HL-60 (cell line): ENCODE measurements at regions not wholly inside any gene's neighbourhood (a gene's known extent, or its start where the extent isn't known, plus 50 kb on each side); places are given as distances from the start of the nearest gene placed in this dataset.

ENCODE experiments used
- CTCF ChIP-seq: IDR thresholded peaks from one replicate; pipeline ENCODE4 v1.5.1; 2011; ENCODE audit warnings: low read length, control low read depth, inconsistent platforms; ENCODE audit not compliant: insufficient read depth
- TF ChIP-seq, protein P1 (sequence below): IDR thresholded peaks from 2 replicates; pipeline ENCODE4 v1.6.1; 2012; ENCODE audit warnings: low read depth; ENCODE audit not compliant: insufficient replicate concordance

DNA sequence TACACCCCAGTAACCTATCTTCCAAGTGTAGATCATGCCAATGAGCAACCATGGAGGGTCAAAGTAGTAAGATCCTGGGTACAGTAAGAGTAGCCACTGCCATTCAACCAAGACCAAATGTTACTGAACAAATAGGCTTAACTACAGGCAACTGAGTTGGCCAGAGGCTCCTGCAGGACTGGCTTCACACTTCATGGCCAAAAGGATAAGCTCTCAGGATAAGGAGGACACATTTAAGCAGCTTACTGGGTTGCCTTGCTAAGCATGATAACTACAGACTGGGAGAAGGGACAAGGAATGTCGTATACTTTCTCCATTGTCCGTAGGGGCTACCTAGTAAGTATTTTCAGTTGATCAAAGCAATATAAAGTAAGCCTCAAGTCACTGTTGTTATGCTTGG is 174.7 kb downstream of the INO80D start:
- no peak for TF ChIP-seq CTCF
- TF ChIP-seq, protein P1, sequence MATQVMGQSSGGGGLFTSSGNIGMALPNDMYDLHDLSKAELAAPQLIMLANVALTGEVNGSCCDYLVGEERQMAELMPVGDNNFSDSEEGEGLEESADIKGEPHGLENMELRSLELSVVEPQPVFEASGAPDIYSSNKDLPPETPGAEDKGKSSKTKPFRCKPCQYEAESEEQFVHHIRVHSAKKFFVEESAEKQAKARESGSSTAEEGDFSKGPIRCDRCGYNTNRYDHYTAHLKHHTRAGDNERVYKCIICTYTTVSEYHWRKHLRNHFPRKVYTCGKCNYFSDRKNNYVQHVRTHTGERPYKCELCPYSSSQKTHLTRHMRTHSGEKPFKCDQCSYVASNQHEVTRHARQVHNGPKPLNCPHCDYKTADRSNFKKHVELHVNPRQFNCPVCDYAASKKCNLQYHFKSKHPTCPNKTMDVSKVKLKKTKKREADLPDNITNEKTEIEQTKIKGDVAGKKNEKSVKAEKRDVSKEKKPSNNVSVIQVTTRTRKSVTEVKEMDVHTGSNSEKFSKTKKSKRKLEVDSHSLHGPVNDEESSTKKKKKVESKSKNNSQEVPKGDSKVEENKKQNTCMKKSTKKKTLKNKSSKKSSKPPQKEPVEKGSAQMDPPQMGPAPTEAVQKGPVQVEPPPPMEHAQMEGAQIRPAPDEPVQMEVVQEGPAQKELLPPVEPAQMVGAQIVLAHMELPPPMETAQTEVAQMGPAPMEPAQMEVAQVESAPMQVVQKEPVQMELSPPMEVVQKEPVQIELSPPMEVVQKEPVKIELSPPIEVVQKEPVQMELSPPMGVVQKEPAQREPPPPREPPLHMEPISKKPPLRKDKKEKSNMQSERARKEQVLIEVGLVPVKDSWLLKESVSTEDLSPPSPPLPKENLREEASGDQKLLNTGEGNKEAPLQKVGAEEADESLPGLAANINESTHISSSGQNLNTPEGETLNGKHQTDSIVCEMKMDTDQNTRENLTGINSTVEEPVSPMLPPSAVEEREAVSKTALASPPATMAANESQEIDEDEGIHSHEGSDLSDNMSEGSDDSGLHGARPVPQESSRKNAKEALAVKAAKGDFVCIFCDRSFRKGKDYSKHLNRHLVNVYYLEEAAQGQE = no peak
